Astrocyte of the cerebellum (primary cell): ENCODE measurements at regions not wholly inside any gene's neighbourhood (a gene's known extent, or its start where the extent isn't known, plus 50 kb on each side); places are given as distances from the start of the nearest gene placed in this dataset.

ENCODE experiments used
- DNase-seq: peaks from one replicate; pipeline ENCODE4 v3.0.0-alpha.2; 2011; ENCODE audit warnings: low read depth
- H3K4me3 ChIP-seq: 2 replicates; pipeline ENCODE4 v1.5.1; 2011; ENCODE audit warnings: mild to moderate bottlenecking, low read depth, low read length, moderate library complexity
- CTCF ChIP-seq: IDR thresholded peaks from 2 replicates; pipeline ENCODE4 v1.5.1; 2012; ENCODE audit warnings: low read length, low read depth, moderate library complexity, mild to moderate bottlenecking; ENCODE audit errors: missing control alignments
- in situ Hi-C: cut with HindIII; loops from 2 replicates; pipeline ENCODE4 v1.10.0; 2017; ENCODE audit warnings: low sequenced_read_pairs

- in situ Hi-C loops: no loop called here
- DNase-seq: no peak
- no peak overlapping the region for H3K4me3 ChIP-seq
- TF ChIP-seq CTCF: no peak
Measured at GRCh38 chr19:28345811-28346210, 867.1 kb downstream of the UQCRFS1 start.

GRCh38 chr19:28341810-28342350 is 871.1 kb downstream of the UQCRFS1 start:
- no peak overlapping the region for H3K4me3 ChIP-seq
- no peak for DNase-seq
- in situ Hi-C loops: no loop called here
- TF ChIP-seq CTCF: no peak

GRCh38 chr19:28334419-28334818 is 878.5 kb downstream of the UQCRFS1 start:
- TF ChIP-seq CTCF: no peak
- no peak for DNase-seq
- no peak overlapping the region for H3K4me3 ChIP-seq
- in situ Hi-C loops: no loop called here

GRCh38 chr19:28333909-28334308 is 879.0 kb downstream of the UQCRFS1 start:
- DNase-seq: no peak
- no peak overlapping the region for H3K4me3 ChIP-seq
- TF ChIP-seq CTCF: no peak
- in situ Hi-C loops: no loop called here

GRCh38 chr19:28332886-28333285 is 880.1 kb downstream of the UQCRFS1 start:
- TF ChIP-seq CTCF: no peak
- in situ Hi-C loops: no loop called here
- DNase-seq: no peak
- H3K4me3 ChIP-seq: no peak overlapping the region

GRCh38 chr19:28332351-28332750 is 880.6 kb downstream of the UQCRFS1 start:
- in situ Hi-C loops: no loop called here
- TF ChIP-seq CTCF: no peak
- no peak overlapping the region for H3K4me3 ChIP-seq
- no peak for DNase-seq

GRCh38 chr19:28331596-28331995 is 881.4 kb downstream of the UQCRFS1 start:
- H3K4me3 ChIP-seq: no peak overlapping the region
- no peak for DNase-seq
- TF ChIP-seq CTCF: no peak
- in situ Hi-C loops: no loop called here
